ENCODE measurements at regions not wholly inside any gene's neighbourhood (a gene's known extent, or its start where the extent isn't known, plus 50 kb on each side); places are given as distances from the start of the nearest gene placed in this dataset.

GRCh38 chr4:30783751-30784150 lies 63.6 kb downstream of the PCDH7 start:
- DNase-seq (ENCODE audit: low spot score): no peak

GRCh38 chr4:30789219-30789671 lies 69.1 kb downstream of the PCDH7 start:
- DNase-seq (ENCODE audit: low spot score): no peak

GRCh38 chr4:30790123-30790522 lies 70.0 kb downstream of the PCDH7 start:
- no peak for DNase-seq (ENCODE audit: low spot score)

GRCh38 chr4:30790998-30791397 lies 70.8 kb downstream of the PCDH7 start:
- DNase-seq (ENCODE audit: low spot score): no peak

GRCh38 chr4:30792601-30793000 lies 72.4 kb downstream of the PCDH7 start:
- no peak for DNase-seq (ENCODE audit: low spot score)

GRCh38 chr4:30801876-30802275 lies 81.7 kb downstream of the PCDH7 start:
- DNase-seq (ENCODE audit: low spot score): no peak

GRCh38 chr4:30802622-30803323 lies 82.6 kb downstream of the PCDH7 start:
- DNase-seq (ENCODE audit: low spot score): no peak

GRCh38 chr4:30808276-30808675 lies 88.1 kb downstream of the PCDH7 start:
- DNase-seq (ENCODE audit: low spot score): no peak

GRCh38 chr4:30811296-30811695 lies 91.1 kb downstream of the PCDH7 start:
- DNase-seq (ENCODE audit: low spot score): no peak

- DNase-seq (ENCODE audit: low spot score): no peak
Observed at GRCh38 chr4:30815685-30816084, 95.5 kb downstream of the PCDH7 start.

GRCh38 chr4:30817447-30817846 lies 97.3 kb downstream of the PCDH7 start:
- DNase-seq (ENCODE audit: low spot score): no peak

GRCh38 chr4:30818541-30818940 lies 98.4 kb downstream of the PCDH7 start:
- no peak for DNase-seq (ENCODE audit: low spot score)

- no peak for DNase-seq (ENCODE audit: low spot score)
Observed at GRCh38 chr4:30821275-30821674, 101.1 kb downstream of the PCDH7 start.

GRCh38 chr4:30821859-30822612 lies 101.9 kb downstream of the PCDH7 start:
- DNase-seq (ENCODE audit: low spot score): no peak

GRCh38 chr4:30822911-30823551 lies 102.9 kb downstream of the PCDH7 start:
- DNase-seq (ENCODE audit: low spot score): no peak

GRCh38 chr4:30825008-30825770 lies 105.0 kb downstream of the PCDH7 start:
- no peak for DNase-seq (ENCODE audit: low spot score)

GRCh38 chr4:30828264-30828926 lies 108.2 kb downstream of the PCDH7 start:
- DNase-seq (ENCODE audit: low spot score): no peak

- DNase-seq (ENCODE audit: low spot score): no peak
Observed at GRCh38 chr4:30832639-30833038, 112.5 kb downstream of the PCDH7 start.

GRCh38 chr4:30833206-30833605 lies 113.0 kb downstream of the PCDH7 start:
- DNase-seq (ENCODE audit: low spot score): no peak

GRCh38 chr4:30835044-30835443 lies 114.9 kb downstream of the PCDH7 start:
- no peak for DNase-seq (ENCODE audit: low spot score)

- no peak for DNase-seq (ENCODE audit: low spot score)
Observed at GRCh38 chr4:30836231-30836630, 116.1 kb downstream of the PCDH7 start.

- DNase-seq (ENCODE audit: low spot score): no peak
Observed at GRCh38 chr4:30837131-30837539, 117.0 kb downstream of the PCDH7 start.
